Lower lobe of right lung (tissue), 2 donors: ENCODE measurements at regions not wholly inside any gene's neighbourhood (a gene's known extent, or its start where the extent isn't known, plus 50 kb on each side); places are given as distances from the start of the nearest gene placed in this dataset.

Experiments used
- ATAC-seq, 2 donors: fragments of 200-7000 bp; cut with Tn5 transposase; one replicate each; pipeline ENCODE4 v1.9.1; 2020 to 2022; ENCODE audit warnings: mild to moderate bottlenecking in 2 of 2, moderate library complexity in 2 of 2
- DNase-seq: peaks from one replicate; pipeline ENCODE4 v3.0.0-alpha.2; 2020
- H3K27ac ChIP-seq: fragments of 200-600 bp; one replicate; pipeline ENCODE4 v1.8.0; 2022
- H3K27me3 ChIP-seq: fragments of 200-600 bp; one replicate; pipeline ENCODE4 v1.8.0; 2022; ENCODE audit warnings: low read depth
- H3K36me3 ChIP-seq: fragments of 200-600 bp; one replicate; pipeline ENCODE4 v1.8.0; 2022; ENCODE audit warnings: mild to moderate bottlenecking
- H3K4me1 ChIP-seq: fragments of 200-600 bp; one replicate; pipeline ENCODE4 v1.8.0; 2022
- H3K4me3 ChIP-seq: fragments of 200-600 bp; one replicate; pipeline ENCODE4 v1.8.0; 2022; ENCODE audit warnings: mild to moderate bottlenecking
- H3K9me3 ChIP-seq: fragments of 200-600 bp; one replicate; pipeline ENCODE4 v1.8.0; 2022
- intact Hi-C: fragments of 100-400 bp; cut with DNase I; formaldehyde crosslinking; loops from one replicate; pipeline ENCODE4 v1.11.0; 2022
- TF ChIP-seq, protein P1 (sequence below): fragments of 200-600 bp; IDR thresholded peaks from one replicate; pipeline ENCODE4 v1.8.0; 2022; ENCODE audit warnings: antibody characterized with exemption, mild to moderate bottlenecking
- donor health status: DM: no; HTN: yes; CAD: no; lungs with severe emphysema.

DNA sequence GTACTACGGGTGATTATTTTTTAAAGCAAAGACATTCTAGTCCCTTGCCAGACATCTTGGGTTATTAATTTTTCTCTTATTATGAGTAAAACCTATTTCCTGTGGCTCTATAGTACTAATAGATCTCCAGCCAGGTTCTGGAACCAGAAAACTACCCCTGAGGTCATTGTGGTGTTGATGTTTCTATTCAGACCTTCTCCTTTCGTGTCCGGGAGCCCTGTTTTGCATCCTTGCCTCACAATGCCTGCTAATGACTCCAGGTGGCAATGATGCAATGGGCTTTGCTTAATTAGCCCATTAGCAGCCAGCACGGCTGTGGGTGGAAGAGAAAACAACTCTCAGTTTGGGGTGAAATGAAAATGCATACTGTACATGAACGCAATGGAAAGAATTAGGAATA lies 62.9 kb upstream of the ARG1 start:
- no peak overlapping the region for H3K4me3 ChIP-seq
- peaks cover 1% of the 10 kb centered on the region for H3K9me3 ChIP-seq
- H3K27ac ChIP-seq = no peak overlapping the region
- DNase-seq (no peak), ATAC-seq (no peak)
- TF ChIP-seq, protein P1, sequence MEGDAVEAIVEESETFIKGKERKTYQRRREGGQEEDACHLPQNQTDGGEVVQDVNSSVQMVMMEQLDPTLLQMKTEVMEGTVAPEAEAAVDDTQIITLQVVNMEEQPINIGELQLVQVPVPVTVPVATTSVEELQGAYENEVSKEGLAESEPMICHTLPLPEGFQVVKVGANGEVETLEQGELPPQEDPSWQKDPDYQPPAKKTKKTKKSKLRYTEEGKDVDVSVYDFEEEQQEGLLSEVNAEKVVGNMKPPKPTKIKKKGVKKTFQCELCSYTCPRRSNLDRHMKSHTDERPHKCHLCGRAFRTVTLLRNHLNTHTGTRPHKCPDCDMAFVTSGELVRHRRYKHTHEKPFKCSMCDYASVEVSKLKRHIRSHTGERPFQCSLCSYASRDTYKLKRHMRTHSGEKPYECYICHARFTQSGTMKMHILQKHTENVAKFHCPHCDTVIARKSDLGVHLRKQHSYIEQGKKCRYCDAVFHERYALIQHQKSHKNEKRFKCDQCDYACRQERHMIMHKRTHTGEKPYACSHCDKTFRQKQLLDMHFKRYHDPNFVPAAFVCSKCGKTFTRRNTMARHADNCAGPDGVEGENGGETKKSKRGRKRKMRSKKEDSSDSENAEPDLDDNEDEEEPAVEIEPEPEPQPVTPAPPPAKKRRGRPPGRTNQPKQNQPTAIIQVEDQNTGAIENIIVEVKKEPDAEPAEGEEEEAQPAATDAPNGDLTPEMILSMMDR = no peak
- intact Hi-C loops = no loop called here
- H3K36me3 ChIP-seq = no peaks in the 10 kb centered on the region
- no peaks in the 10 kb centered on the region for H3K4me1 ChIP-seq
- no peaks in the 10 kb centered on the region for H3K27me3 ChIP-seq

DNA sequence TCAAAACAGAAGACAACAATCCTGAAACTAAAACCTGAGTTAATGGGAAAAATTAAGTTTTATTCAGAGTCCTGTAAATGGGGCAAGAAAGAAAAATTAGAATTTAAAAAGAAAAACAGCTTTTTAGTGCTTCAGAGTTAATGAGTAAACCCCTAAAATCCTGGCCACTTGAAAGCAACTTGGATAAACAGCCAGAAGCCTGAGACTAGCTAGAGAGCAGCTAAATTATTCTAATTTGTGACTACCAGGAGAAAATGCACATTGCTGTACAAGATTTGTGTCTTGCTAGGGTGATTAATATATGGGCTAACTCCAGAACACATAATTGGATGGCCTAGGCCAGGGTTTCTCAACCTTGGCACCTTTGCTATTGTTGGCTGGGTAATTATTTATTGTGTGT lies 62.4 kb upstream of the ARG1 start:
- Histone ChIP-seq H3K9me3 (peaks cover 5% of the 10 kb centered on the region), H3K36me3 (no peaks in the 10 kb centered on the region), H3K27me3 (no peaks in the 10 kb centered on the region), H3K4me1 (no peaks in the 10 kb centered on the region), H3K27ac (no peak overlapping the region), H3K4me3 (no peak overlapping the region)
- intact Hi-C loops = no loop called here
- no peak for DNase-seq
- no peak for ATAC-seq
- TF ChIP-seq, protein P1 = no peak

DNA sequence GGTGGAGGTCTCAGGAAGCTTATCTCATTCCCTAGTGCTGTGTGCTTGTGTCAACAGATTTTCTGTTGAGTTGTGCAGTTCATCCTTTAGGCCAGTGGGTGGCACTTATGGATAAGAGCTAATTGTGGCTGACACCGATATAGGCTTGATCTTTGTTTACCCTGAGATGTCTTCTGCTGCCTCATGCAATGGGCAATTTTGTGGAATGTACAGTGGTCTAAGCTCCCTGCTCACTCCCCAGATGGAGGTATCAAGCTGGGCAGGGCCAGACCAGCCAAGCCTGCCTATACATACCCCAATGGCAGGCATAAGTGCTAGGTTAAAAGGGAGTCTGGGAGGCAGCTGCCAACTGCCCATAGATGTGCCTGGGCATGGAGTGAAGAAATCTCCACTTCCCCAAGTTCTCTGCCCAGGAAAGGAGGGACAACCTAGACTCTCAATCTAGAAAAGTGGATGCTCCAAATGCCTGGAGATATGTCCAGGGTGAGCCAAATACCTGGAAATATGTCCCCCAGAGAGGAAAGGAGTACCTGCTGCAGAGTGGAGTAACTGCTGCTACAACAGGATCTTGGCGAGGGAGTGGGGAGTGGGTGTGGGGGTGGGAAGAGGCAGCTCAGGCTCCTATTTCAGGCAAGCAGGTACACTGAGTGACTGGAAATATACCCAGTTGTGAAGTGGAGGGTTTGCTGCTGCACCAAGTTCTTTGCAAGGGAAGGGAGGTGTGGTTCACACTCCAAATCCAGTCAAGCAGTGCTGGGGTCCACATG lies 53.2 kb upstream of the ARG1 start:
- no peak overlapping the region for H3K4me3 ChIP-seq
- DNase-seq = no peak
- H3K36me3 ChIP-seq = no peaks in the 10 kb centered on the region
- intact Hi-C loops = no loop called here
- H3K9me3 ChIP-seq = peaks cover 5% of the 10 kb centered on the region
- TF ChIP-seq, protein P1 = peak; percentile 49
- peak; percentile 75 to 76 for ATAC-seq
- no peaks in the 10 kb centered on the region for H3K27me3 ChIP-seq
- H3K27ac ChIP-seq = no peak overlapping the region
- H3K4me1 ChIP-seq = no peaks in the 10 kb centered on the region
